Limb (tissue), 2 donors: ENCODE measurements at regions not wholly inside any gene's neighbourhood (a gene's known extent, or its start where the extent isn't known, plus 50 kb on each side); places are given as distances from the start of the nearest gene placed in this dataset.
A peak's percentile ranks its signal among the peaks of the same experiment; 100 is the strongest.

ENCODE experiments used
- DNase-seq, 2 donors: peaks; one replicate each; pipeline ENCODE4 v3.0.0-alpha.2; 2016; ENCODE audit errors: extremely low spot score in 2 of 2

GRCh38 chr3:42013691-42014457, 52.0 kb upstream of the ULK4 start:
- peak in 1 of 2 donors; percentile 73 for DNase-seq

- peak; percentile 64 to 86 for DNase-seq
Measured at GRCh38 chr3:42012935-42013690, 51.2 kb upstream of the ULK4 start.

GRCh38 chr3:42012383-42012934, 50.6 kb upstream of the ULK4 start:
- no peak for DNase-seq
